Endometrium (tissue), 2 donors: ENCODE measurements at regions not wholly inside any gene's neighbourhood (a gene's known extent, or its start where the extent isn't known, plus 50 kb on each side); places are given as distances from the start of the nearest gene placed in this dataset.

Source experiments
- FAIRE-seq: peaks from 2 replicates; lab custom pipeline; 2012; peaks lifted over from hg19 to GRCh38; lab: Jason Lieb, UNC
- donor health status: control.
- donor health status: control.

DNA sequence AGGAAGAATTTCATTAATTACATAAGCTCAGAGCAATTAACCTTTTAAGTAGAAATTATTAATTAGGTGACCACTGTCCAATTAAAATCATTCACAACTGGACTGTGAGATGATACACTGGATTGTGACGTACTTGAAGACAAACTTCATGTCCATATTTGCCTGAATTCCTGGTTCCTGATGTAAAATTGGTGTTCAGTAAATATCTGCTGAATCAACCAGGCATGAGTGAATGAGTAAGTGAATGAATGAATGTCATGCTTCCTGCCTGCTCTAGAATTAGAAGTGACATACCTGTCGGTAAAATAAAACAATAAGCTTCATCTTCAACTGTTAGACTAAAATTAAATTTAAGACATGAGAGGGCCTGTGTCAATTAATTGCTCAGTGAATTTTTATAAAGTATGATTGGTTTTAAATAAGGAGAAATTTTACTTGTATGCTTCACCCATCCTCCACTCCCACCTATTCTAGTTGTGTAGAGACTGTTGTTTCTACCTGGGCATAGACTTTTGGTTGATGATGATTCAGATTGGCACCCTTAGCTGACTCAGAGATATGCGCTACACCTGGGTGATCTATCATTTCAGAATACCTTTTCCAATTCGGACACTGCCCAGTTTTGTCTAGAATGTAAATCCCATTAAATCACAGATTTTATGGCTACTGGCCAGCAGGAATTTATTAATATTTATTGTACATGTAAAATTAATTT is 56.9 kb upstream of the PTGS2 start:
- no peak for FAIRE-seq

GRCh38 chr1:186735463-186735862 is 55.2 kb upstream of the PTGS2 start:
- FAIRE-seq: no peak

GRCh38 chr1:186730951-186731729 is 50.9 kb upstream of the PTGS2 start:
- no peak for FAIRE-seq
